Retinal pigment epithelial cell (primary cell): ENCODE measurements at regions not wholly inside any gene's neighbourhood (a gene's known extent, or its start where the extent isn't known, plus 50 kb on each side); places are given as distances from the start of the nearest gene placed in this dataset.

Source experiments
- DNase-seq: peaks from one replicate; pipeline ENCODE4 v3.0.0-alpha.2; 2010; ENCODE audit warnings: low read depth
- H3K4me3 ChIP-seq: 2 replicates; pipeline ENCODE4 v1.5.1; 2011; ENCODE audit warnings: mild to moderate bottlenecking, low read length, control low read depth, moderate library complexity
- CTCF ChIP-seq: conservative IDR thresholded peaks from 2 replicates; pipeline ENCODE4 v1.5.1; 2011; ENCODE audit warnings: low read depth, low read length, control low read depth, inconsistent platforms

- no peak for TF ChIP-seq CTCF
- no peak for DNase-seq
Observed at GRCh38 chr16:51228097-51228659, 77.1 kb upstream of the SALL1 start.

DNA sequence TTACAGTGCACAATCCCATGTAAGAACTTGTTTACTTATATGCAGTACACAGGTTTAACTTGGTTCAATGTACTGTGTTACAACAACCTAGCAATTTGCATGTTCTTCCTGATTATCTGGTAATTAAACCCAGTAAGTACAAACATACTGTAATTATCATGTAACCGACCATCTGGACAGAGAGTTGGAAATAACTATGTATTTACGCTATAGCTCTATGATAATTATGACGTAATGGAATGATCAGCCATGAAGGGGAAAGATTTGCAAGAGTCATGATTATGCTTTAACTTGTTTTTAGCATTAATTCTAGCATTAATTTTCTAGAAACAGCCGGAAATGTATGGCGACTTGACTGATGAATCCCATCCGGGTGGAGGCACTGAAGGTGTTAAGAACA lies 74.8 kb upstream of the SALL1 start:
- no peak overlapping the region for H3K4me3 ChIP-seq
- TF ChIP-seq CTCF: no peak
- no peak for DNase-seq

More at GRCh38 chr16:51228097-51228659, 77.1 kb upstream of the SALL1 start:
- H3K4me3 ChIP-seq: no peak overlapping the region

DNA sequence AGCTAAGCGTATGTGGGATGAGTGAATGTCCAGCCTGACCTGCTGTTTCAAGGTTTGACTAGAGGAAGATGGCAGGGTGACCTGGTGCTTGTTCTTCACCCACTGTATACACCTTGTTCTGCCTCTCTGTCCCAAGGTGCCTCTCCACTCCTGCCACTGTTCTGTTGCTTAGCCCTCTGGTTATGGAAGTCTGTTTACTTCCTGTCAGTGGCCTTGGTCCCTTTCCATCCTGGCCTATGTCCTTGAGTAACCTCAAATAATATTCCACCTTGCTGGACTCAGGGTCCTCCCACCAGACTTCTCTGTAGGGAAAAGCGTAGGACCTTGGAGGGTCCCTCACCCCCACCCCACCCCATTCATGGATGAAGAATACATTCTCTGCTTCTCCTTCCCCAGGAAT lies 73.2 kb upstream of the SALL1 start:
- no peak for TF ChIP-seq CTCF
- no peak overlapping the region for H3K4me3 ChIP-seq
- no peak for DNase-seq

DNA sequence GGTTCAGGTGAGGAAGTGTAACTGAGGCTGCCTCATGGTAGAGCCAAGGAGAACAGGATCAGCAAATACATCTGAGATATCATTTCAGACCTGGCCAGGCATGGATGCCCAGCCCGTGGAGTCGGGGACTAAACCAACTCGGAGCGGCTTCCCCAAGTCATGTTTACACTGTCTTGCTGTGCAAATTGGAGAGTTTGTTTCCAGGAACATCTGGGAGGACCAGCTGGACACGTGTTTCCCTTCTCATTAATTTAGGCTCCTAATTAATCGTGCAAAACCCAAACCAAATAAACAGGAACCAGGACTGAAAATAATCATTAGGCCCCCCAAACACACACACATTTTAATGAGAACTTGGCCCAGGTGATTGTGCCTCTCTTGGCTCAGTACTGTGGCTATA lies 70.9 kb upstream of the SALL1 start:
- no peak for DNase-seq
- no peak overlapping the region for H3K4me3 ChIP-seq
- TF ChIP-seq CTCF: no peak

GRCh38 chr16:51211148-51211547 lies 60.1 kb upstream of the SALL1 start:
- DNase-seq: no peak
- no peak for TF ChIP-seq CTCF

DNA sequence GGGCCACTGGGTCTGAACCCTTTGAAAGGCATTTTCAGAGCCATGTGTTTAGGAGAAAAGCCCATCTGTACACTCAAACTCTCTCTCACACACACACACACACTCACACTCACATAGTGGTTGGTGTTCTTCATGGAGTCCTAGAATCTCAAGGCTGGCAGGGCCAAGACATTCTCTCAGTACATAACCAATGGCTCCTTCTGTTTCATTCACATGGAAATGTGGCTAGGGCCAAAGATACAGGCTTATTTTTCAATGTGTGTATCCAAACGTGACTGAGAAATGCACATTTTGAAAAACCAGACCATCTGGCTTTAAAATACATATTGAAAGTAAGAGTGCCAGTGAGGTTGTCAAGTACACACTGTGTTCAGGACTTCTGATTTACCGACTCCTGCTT lies 59.0 kb upstream of the SALL1 start:
- no peak for TF ChIP-seq CTCF
- no peak for DNase-seq
- no peak overlapping the region for H3K4me3 ChIP-seq

More at GRCh38 chr16:51211148-51211547, 60.1 kb upstream of the SALL1 start:
- H3K4me3 ChIP-seq: no peak overlapping the region

GRCh38 chr16:51201604-51202003 lies 50.5 kb upstream of the SALL1 start:
- TF ChIP-seq CTCF: no peak
- no peak for DNase-seq
- no peak overlapping the region for H3K4me3 ChIP-seq
